Mammary epithelial cell (primary cell): ENCODE measurements at regions not wholly inside any gene's neighbourhood (a gene's known extent, or its start where the extent isn't known, plus 50 kb on each side); places are given as distances from the start of the nearest gene placed in this dataset.

ENCODE experiments used
- EZH2 ChIP-seq: IDR thresholded peaks from 2 replicates; pipeline ENCODE4 v1.6.1; 2012; ENCODE audit warnings: low read length, inconsistent platforms, borderline replicate concordance
- TF ChIP-seq, protein P1 (sequence below), 2 donors: IDR thresholded peaks in 1 of 2; conservative IDR thresholded peaks in 1 of 2; 2 replicates each; pipeline ENCODE4 v1.5.1; 2011 to 2012; ENCODE audit warnings: inconsistent platforms in 2 of 2, low read length in 2 of 2, mild to moderate bottlenecking in 2 of 2, control low read depth in 1 of 2, low read depth in 1 of 2; ENCODE audit not compliant: insufficient read depth in 1 of 2; ENCODE audit errors: extremely low read depth in 1 of 2

DNA sequence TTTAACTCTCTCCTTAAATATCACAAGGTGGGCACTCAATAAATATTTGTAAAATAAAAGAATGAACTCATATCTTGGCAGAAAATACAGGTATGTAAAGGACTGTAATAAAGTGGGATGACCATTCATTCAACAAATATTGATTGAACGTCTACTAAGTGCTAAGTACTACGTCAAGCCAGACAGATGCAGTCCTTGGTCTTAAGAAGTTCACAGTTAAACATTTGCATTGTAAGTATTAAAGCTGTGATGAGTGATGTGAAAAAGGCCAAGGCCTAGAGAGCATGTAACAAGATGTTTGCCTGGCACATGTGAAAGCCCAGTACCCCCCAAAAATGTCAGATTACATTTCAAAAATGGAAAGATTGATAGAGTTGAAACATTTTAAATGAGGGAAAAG is 130.1 kb upstream of the TMEM170B start:
- TF ChIP-seq, protein P1, sequence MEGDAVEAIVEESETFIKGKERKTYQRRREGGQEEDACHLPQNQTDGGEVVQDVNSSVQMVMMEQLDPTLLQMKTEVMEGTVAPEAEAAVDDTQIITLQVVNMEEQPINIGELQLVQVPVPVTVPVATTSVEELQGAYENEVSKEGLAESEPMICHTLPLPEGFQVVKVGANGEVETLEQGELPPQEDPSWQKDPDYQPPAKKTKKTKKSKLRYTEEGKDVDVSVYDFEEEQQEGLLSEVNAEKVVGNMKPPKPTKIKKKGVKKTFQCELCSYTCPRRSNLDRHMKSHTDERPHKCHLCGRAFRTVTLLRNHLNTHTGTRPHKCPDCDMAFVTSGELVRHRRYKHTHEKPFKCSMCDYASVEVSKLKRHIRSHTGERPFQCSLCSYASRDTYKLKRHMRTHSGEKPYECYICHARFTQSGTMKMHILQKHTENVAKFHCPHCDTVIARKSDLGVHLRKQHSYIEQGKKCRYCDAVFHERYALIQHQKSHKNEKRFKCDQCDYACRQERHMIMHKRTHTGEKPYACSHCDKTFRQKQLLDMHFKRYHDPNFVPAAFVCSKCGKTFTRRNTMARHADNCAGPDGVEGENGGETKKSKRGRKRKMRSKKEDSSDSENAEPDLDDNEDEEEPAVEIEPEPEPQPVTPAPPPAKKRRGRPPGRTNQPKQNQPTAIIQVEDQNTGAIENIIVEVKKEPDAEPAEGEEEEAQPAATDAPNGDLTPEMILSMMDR (conservative IDR thresholded peaks at IDR 0.05 in 1 of 2, IDR thresholded peaks at IDR 0.05 in 1 of 2; ENCODE audit: extremely low read depth in 1 of 2, insufficient read depth in 1 of 2, low read depth in 1 of 2, low read length in 2 of 2): no peak
- TF ChIP-seq EZH2: no peak
